Activated effector memory CD4-positive, alpha-beta T cell treated with anti-CD3 and anti-CD28 coated beads, Interleukin-2, amount 50 U/mL, for 16 hours (primary cell): ENCODE measurements at regions not wholly inside any gene's neighbourhood (a gene's known extent, or its start where the extent isn't known, plus 50 kb on each side); places are given as distances from the start of the nearest gene placed in this dataset.
"Not testable (repeated sequence)": the region's sequence is repeated elsewhere in the genome, so short reads cannot be mapped to it uniquely, and the experiment has no call there.

Source experiments
- DNase-seq: peaks from one replicate; pipeline ENCODE4 v3.0.0-alpha.2; 2020

GRCh38 chr4:177957596-177958360, 515.5 kb upstream of the AGA start:
- DNase-seq = no peak

- DNase-seq = no peak
Observed at GRCh38 chr4:177960566-177960965, 518.3 kb upstream of the AGA start.

- no peak for DNase-seq
Observed at GRCh38 chr4:177961761-177962380, 519.6 kb upstream of the AGA start.

GRCh38 chr4:177964061-177964460, 521.8 kb upstream of the AGA start:
- no peak for DNase-seq

- no peak for DNase-seq
Observed at GRCh38 chr4:177964693-177965168, 522.5 kb upstream of the AGA start.

GRCh38 chr4:177967328-177967727, 525.1 kb upstream of the AGA start:
- DNase-seq = no peak

GRCh38 chr4:177968817-177969442, 526.7 kb upstream of the AGA start:
- no peak for DNase-seq

- no peak for DNase-seq
Observed at GRCh38 chr4:177974461-177974860, 532.2 kb upstream of the AGA start.

GRCh38 chr4:177975315-177975987, 533.2 kb upstream of the AGA start:
- DNase-seq = no peak

GRCh38 chr4:177986236-177986635, 544.0 kb upstream of the AGA start:
- DNase-seq = no peak

GRCh38 chr4:177987896-177988295, 545.7 kb upstream of the AGA start:
- no peak for DNase-seq

- no peak for DNase-seq
Observed at GRCh38 chr4:177989503-177990201, 547.4 kb upstream of the AGA start.

- DNase-seq = no peak
Observed at GRCh38 chr4:178003098-178003657, 560.9 kb upstream of the AGA start.

- no peak for DNase-seq
Observed at GRCh38 chr4:178010596-178010995, 568.4 kb upstream of the AGA start.

- not testable (repeated sequence) for DNase-seq
Observed at GRCh38 chr4:178015046-178015445, 572.8 kb upstream of the AGA start.

GRCh38 chr4:178026999-178027398, 584.8 kb upstream of the AGA start:
- DNase-seq = no peak

GRCh38 chr4:178027796-178028195, 585.6 kb upstream of the AGA start:
- DNase-seq = no peak

- no peak for DNase-seq
Observed at GRCh38 chr4:178028481-178028880, 586.2 kb upstream of the AGA start.

- DNase-seq = no peak
Observed at GRCh38 chr4:178037459-178038214, 595.4 kb upstream of the AGA start.

GRCh38 chr4:178056996-178057395, 614.8 kb upstream of the AGA start:
- DNase-seq = no peak

- DNase-seq = no peak
Observed at GRCh38 chr4:178063568-178063967, 621.3 kb upstream of the AGA start.
